B cell (primary cell): ENCODE measurements at regions not wholly inside any gene's neighbourhood (a gene's known extent, or its start where the extent isn't known, plus 50 kb on each side); places are given as distances from the start of the nearest gene placed in this dataset.

ENCODE experiments used
- EZH2 ChIP-seq: IDR thresholded peaks from 2 replicates; pipeline ENCODE4 v1.6.1; 2012; ENCODE audit warnings: borderline replicate concordance, low read depth, mild to moderate bottlenecking, moderate library complexity, low read length; ENCODE audit not compliant: insufficient read depth, poor library complexity, severe bottlenecking
- TF ChIP-seq, protein P1 (sequence below): fragments of 200-600 bp; IDR thresholded peaks from one replicate; pipeline ENCODE4 v1.8.0; 2022; ENCODE audit warnings: antibody characterized with exemption, mild to moderate bottlenecking

DNA sequence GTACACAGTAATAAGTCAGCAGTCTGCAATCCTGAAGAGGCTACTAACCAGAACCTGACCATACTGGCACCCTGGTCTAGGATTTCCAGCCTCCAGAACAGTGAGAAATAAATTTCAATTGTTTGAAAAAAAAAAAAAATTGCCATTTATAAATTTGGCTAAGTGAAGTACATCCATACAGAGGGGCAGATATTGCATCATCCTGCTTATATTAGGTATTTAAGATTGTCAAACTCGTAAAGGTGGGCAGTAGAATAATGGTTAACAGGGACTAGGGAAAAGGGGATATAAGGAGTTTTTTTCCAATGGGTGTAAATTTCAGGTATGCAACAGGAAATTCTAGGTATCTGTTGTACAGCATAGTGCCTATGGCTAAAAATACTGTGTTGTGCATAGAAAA lies 1250.9 kb downstream of the BRINP3 start:
- TF ChIP-seq EZH2 = no peak
- TF ChIP-seq, protein P1, sequence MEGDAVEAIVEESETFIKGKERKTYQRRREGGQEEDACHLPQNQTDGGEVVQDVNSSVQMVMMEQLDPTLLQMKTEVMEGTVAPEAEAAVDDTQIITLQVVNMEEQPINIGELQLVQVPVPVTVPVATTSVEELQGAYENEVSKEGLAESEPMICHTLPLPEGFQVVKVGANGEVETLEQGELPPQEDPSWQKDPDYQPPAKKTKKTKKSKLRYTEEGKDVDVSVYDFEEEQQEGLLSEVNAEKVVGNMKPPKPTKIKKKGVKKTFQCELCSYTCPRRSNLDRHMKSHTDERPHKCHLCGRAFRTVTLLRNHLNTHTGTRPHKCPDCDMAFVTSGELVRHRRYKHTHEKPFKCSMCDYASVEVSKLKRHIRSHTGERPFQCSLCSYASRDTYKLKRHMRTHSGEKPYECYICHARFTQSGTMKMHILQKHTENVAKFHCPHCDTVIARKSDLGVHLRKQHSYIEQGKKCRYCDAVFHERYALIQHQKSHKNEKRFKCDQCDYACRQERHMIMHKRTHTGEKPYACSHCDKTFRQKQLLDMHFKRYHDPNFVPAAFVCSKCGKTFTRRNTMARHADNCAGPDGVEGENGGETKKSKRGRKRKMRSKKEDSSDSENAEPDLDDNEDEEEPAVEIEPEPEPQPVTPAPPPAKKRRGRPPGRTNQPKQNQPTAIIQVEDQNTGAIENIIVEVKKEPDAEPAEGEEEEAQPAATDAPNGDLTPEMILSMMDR = no peak
